ENCODE measurements at regions not wholly inside any gene's neighbourhood (a gene's known extent, or its start where the extent isn't known, plus 50 kb on each side); places are given as distances from the start of the nearest gene placed in this dataset.

DNA sequence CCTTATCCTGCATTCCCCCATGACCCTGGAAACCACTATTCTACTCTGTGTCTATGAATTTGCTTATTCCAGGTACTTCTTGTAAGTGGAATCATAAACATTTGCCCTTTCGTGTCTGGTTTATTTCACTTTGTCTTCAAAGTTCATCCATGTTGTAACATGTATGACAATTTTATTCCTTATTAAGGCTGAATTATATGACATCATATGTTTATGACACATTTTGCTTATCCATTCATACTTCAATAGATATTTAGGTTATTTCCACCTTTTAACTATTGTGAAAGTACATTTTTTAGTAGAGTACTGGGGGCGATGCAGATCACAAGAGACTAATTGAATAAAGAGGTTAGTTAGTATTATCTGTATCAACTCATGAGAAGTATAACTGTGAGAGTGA lies 591.6 kb downstream of the UTRN start:
- no CpG with 5 or more reads among the region's 2 CpGs for WGBS (ENCODE audit: insufficient coverage, insufficient read length)
- no peak overlapping the region for H3K4me3 ChIP-seq (ENCODE audit: low read length)
- DNase-seq (ENCODE audit: low read depth, low spot score) = no peak
- H3K9me3 ChIP-seq (ENCODE audit: control insufficient read depth, insufficient read depth, low read length) = no peaks in the 10 kb centered on the region; the same call in 1 of the 2 replicates
- no peaks in the 10 kb centered on the region for H3K27me3 ChIP-seq (ENCODE audit: control insufficient read depth, insufficient read depth, low read length)
- H3K4me1 ChIP-seq (ENCODE audit: control insufficient read depth, insufficient read depth, low read length) = no peaks in the 10 kb centered on the region
- no peak overlapping the region for H3K27ac ChIP-seq (ENCODE audit: low read length)
- no peaks in the 10 kb centered on the region for H3K36me3 ChIP-seq (ENCODE audit: control insufficient read depth, insufficient read depth, low read length)

DNA sequence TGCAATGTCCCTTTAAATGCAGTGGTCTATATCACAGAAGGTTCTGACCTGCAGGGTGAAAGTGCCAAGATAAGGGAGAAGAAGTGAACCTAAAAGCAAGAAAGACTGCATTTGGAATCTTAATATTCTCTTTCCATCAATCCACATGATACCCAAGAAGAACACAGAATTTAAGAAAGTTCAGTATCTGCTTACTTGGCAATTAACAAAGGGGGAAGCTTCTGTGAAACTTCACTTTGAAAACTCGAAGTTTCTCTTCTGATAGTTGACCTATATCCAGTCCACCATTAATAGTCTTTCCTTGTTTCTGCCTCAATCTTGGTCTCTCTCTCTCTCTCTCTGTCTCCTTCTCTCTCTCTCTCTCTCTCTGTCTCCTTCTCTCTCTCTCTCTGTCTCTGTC lies 592.0 kb downstream of the UTRN start:
- Histone ChIP-seq H3K36me3 (ENCODE audit: control insufficient read depth, insufficient read depth, low read length) (no peaks in the 10 kb centered on the region), H3K27me3 (ENCODE audit: control insufficient read depth, insufficient read depth, low read length) (no peaks in the 10 kb centered on the region), H3K4me1 (ENCODE audit: control insufficient read depth, insufficient read depth, low read length) (no peaks in the 10 kb centered on the region), H3K9me3 (ENCODE audit: control insufficient read depth, insufficient read depth, low read length) (no peaks in the 10 kb centered on the region; the same call in 1 of the 2 replicates), H3K27ac (ENCODE audit: low read length) (no peak overlapping the region), H3K4me3 (ENCODE audit: low read length) (no peak overlapping the region)
- DNase-seq (ENCODE audit: low read depth, low spot score) = no peak
- no CpG with 5 or more reads among the region's 1 CpG for WGBS (ENCODE audit: insufficient coverage, insufficient read length)

DNA sequence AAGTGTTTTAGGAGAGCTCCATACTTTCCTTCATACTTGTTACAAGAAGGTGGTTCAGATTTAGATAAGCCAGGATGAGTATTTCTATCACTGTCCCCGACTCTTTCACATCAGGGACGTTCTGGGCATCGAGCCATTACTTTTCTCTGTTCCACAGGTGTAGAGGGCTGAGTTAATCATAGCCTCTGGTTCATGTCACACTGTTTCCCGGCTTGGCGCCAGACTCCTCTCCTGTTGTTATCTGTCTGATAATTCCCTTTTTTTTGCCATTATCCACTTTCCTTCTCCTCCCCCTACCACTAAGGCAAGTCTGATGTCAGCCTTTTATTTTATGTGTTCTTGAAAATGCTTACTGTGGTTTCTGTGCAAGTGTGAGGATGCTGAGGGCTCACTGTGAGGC lies 593.4 kb downstream of the UTRN start:
- Histone ChIP-seq H3K9me3 (ENCODE audit: control insufficient read depth, insufficient read depth, low read length) (no peaks in the 10 kb centered on the region; the same call in 1 of the 2 replicates), H3K4me1 (ENCODE audit: control insufficient read depth, insufficient read depth, low read length) (no peaks in the 10 kb centered on the region), H3K36me3 (ENCODE audit: control insufficient read depth, insufficient read depth, low read length) (no peaks in the 10 kb centered on the region), H3K27ac (ENCODE audit: low read length) (no peak overlapping the region), H3K27me3 (ENCODE audit: control insufficient read depth, insufficient read depth, low read length) (no peaks in the 10 kb centered on the region), H3K4me3 (ENCODE audit: low read length) (no peak overlapping the region)
- DNase-seq (ENCODE audit: low read depth, low spot score) = no peak
- WGBS (ENCODE audit: insufficient coverage, insufficient read length) = no CpG with 5 or more reads among the region's 5 CpGs

DNA sequence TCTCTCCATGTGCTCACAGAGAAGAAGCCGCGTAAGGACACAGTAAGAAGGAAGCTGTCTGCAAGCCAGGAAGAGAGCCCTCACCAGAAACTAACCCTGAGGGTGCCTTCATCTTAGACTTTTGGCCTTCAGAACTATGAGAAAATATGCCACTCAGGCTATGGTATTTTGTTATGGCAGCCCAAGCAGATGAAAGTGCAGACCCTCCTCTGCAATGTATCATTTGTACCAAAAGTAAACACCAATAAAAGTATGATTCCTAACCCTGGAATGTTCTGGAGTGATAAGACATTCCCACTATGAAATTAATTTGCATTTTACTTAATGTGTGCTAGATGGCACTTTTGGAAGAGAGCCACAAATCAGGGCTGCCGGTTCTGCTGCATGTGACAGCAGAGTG lies 594.3 kb downstream of the UTRN start:
- DNase-seq (ENCODE audit: low read depth, low spot score) = no peak
- Histone ChIP-seq H3K36me3 (ENCODE audit: control insufficient read depth, insufficient read depth, low read length) (no peaks in the 10 kb centered on the region), H3K9me3 (ENCODE audit: control insufficient read depth, insufficient read depth, low read length) (no peaks in the 10 kb centered on the region), H3K27ac (ENCODE audit: low read length) (no peak overlapping the region), H3K4me1 (ENCODE audit: control insufficient read depth, insufficient read depth, low read length) (no peaks in the 10 kb centered on the region), H3K4me3 (ENCODE audit: low read length) (no peak overlapping the region), H3K27me3 (ENCODE audit: control insufficient read depth, insufficient read depth, low read length) (no peaks in the 10 kb centered on the region)
- no CpG with 5 or more reads among the region's 3 CpGs for WGBS (ENCODE audit: insufficient coverage, insufficient read length)

DNA sequence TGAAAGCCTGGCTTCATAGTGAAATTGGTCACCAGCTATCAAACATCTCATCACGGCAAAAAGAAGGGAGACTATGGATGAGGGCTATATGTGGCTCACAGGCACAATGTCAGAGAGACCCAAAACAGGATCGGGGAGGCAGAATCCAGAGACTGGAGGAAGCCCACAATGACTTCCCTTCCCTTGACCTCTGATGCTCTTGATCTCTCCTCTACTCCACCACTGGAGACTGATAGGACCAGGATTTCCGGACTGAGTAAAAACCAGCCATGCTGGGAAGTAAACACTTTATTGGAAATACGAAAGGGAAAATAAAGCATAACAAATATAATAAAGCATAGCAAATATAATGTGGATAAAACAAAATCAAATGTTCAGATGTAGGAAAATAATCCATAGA lies 597.3 kb downstream of the UTRN start:
- Histone ChIP-seq H3K27me3 (ENCODE audit: control insufficient read depth, insufficient read depth, low read length) (no peaks in the 10 kb centered on the region), H3K4me3 (ENCODE audit: low read length) (no peak overlapping the region), H3K27ac (ENCODE audit: low read length) (no peak overlapping the region), H3K9me3 (ENCODE audit: control insufficient read depth, insufficient read depth, low read length) (no peaks in the 10 kb centered on the region), H3K4me1 (ENCODE audit: control insufficient read depth, insufficient read depth, low read length) (no peaks in the 10 kb centered on the region), H3K36me3 (ENCODE audit: control insufficient read depth, insufficient read depth, low read length) (no peaks in the 10 kb centered on the region)
- WGBS (ENCODE audit: insufficient coverage, insufficient read length) = no CpG with 5 or more reads among the region's 4 CpGs
- no peak for DNase-seq (ENCODE audit: low read depth, low spot score)

DNA sequence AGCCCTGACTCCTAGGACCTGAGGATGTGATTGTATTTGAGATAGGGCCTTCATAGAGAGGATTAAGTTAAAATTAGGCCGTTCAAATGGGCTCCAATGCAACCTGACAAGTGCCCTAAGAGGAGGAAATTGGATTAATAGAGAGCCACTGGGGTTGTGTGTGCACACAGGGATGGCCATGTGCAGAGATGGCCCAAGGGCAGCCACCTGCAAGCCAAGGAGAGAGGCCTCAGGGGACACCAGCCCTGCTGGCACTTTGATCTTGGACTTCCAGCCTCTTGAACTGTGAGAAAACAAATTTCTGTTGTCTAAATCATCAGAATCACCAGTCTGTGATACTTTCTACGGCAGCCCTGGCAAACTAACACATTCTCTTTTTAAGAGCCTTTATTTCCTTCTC lies 598.8 kb downstream of the UTRN start:
- no peaks in the 10 kb centered on the region for H3K4me1 ChIP-seq (ENCODE audit: control insufficient read depth, insufficient read depth, low read length)
- no peak overlapping the region for H3K4me3 ChIP-seq (ENCODE audit: low read length)
- WGBS (ENCODE audit: insufficient coverage, insufficient read length) = no CpG with 5 or more reads among the region's 2 CpGs
- no peak for DNase-seq (ENCODE audit: low read depth, low spot score)
- H3K36me3 ChIP-seq (ENCODE audit: control insufficient read depth, insufficient read depth, low read length) = no peaks in the 10 kb centered on the region
- H3K9me3 ChIP-seq (ENCODE audit: control insufficient read depth, insufficient read depth, low read length) = no peaks in the 10 kb centered on the region
- H3K27me3 ChIP-seq (ENCODE audit: control insufficient read depth, insufficient read depth, low read length) = no peaks in the 10 kb centered on the region
- no peak overlapping the region for H3K27ac ChIP-seq (ENCODE audit: low read length)

DNA sequence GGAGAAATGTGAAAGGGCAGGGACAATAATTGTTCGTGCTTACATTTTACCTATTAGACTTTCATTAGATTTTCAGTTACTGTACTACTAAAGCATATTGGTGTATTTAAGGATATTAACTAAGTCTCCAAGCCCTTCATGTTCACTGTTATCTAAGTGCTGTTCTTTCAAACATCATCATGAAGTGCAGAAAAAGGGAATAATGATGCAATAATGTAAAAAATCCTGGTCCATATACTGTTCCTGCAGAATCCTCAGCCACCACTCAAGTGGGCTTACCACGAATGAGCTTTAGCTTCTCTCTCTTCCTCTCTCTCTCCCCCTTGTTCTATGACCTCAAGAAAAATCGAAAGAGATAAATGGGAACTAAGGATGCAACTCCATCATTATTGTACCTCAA lies 600.7 kb downstream of the UTRN start:
- Histone ChIP-seq H3K36me3 (ENCODE audit: control insufficient read depth, insufficient read depth, low read length) (no peaks in the 10 kb centered on the region), H3K9me3 (ENCODE audit: control insufficient read depth, insufficient read depth, low read length) (no peaks in the 10 kb centered on the region), H3K4me3 (ENCODE audit: low read length) (no peak overlapping the region), H3K4me1 (ENCODE audit: control insufficient read depth, insufficient read depth, low read length) (no peaks in the 10 kb centered on the region), H3K27me3 (ENCODE audit: control insufficient read depth, insufficient read depth, low read length) (no peaks in the 10 kb centered on the region), H3K27ac (ENCODE audit: low read length) (no peak overlapping the region)
- no peak for DNase-seq (ENCODE audit: low read depth, low spot score)
- no CpG with 5 or more reads among the region's 3 CpGs for WGBS (ENCODE audit: insufficient coverage, insufficient read length)

DNA sequence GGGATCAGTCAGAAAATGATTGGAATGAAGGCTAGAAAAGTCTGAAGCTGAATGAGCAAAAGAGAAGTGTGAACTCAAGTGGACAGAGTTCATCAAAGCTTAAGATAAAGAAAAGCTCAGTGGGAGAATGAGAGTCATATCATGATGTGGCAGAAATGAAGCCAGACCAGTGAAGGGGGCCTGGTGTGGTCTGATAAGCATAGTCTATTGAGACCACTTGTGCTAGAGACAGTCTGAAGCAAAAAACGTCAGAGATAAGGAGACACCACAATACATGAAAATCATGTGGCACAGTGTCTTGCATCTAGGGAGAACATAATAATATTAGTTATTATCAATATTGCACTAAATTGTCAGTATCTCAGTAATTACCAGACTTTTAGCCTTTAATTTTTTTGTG lies 601.5 kb downstream of the UTRN start:
- no peak overlapping the region for H3K4me3 ChIP-seq (ENCODE audit: low read length)
- no peaks in the 10 kb centered on the region for H3K36me3 ChIP-seq (ENCODE audit: control insufficient read depth, insufficient read depth, low read length)
- no peaks in the 10 kb centered on the region for H3K9me3 ChIP-seq (ENCODE audit: control insufficient read depth, insufficient read depth, low read length)
- no peak for DNase-seq (ENCODE audit: low read depth, low spot score)
- WGBS (ENCODE audit: insufficient coverage, insufficient read length) = no CpG with 5 or more reads among the region's 1 CpG
- no peaks in the 10 kb centered on the region for H3K4me1 ChIP-seq (ENCODE audit: control insufficient read depth, insufficient read depth, low read length)
- no peak overlapping the region for H3K27ac ChIP-seq (ENCODE audit: low read length)
- no peaks in the 10 kb centered on the region for H3K27me3 ChIP-seq (ENCODE audit: control insufficient read depth, insufficient read depth, low read length)

DNA sequence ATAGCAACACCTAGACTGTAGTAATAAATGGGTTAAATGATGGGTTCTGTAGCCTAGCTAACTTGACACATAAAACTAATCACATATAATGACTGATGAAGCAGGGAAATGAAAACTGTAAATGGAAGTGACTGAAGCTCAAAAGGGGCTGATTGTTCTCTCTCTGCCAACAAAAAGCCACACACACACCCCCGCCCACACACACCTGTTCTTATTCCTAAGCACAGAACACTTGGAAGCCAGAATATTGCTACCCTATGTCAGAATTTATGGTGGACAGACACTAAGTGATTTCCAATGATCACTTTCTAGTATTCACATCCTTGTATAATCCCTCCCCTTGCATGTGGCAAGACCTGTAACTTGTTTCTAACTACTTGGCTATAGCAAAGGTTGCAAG lies 603.5 kb downstream of the UTRN start:
- WGBS (ENCODE audit: insufficient coverage, insufficient read length) = no CpG with 5 or more reads among the region's 1 CpG
- Histone ChIP-seq H3K9me3 (ENCODE audit: control insufficient read depth, insufficient read depth, low read length) (no peaks in the 10 kb centered on the region), H3K4me3 (ENCODE audit: low read length) (no peak overlapping the region), H3K4me1 (ENCODE audit: control insufficient read depth, insufficient read depth, low read length) (no peaks in the 10 kb centered on the region), H3K27me3 (ENCODE audit: control insufficient read depth, insufficient read depth, low read length) (no peaks in the 10 kb centered on the region), H3K27ac (ENCODE audit: low read length) (no peak overlapping the region), H3K36me3 (ENCODE audit: control insufficient read depth, insufficient read depth, low read length) (no peaks in the 10 kb centered on the region)
- DNase-seq (ENCODE audit: low read depth, low spot score) = no peak

DNA sequence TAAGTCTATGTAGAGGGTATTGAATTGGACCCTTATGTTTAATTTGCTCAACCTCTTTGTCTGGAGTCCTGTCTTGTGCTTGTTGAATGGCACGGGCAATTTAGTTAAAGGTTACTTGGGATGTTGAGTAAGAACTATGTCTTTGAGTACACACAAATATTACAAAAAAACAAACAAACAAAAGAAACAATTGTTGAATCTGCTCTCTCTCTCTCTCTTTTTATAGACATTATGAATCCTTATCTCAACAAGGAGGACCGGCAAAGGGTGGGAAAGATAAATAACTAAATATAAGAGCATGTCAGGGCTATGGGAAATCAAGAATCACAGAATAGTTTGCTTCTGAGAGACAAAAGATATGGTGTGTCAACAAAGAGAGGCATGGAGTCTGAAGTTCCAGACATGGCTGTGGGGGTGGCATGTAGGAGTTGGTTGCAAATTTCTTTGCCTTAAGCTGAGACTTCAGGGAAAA lies 608.6 kb downstream of the UTRN start:
- DNase-seq (ENCODE audit: low read depth, low spot score) = no peak
- Histone ChIP-seq H3K4me1 (ENCODE audit: control insufficient read depth, insufficient read depth, low read length) (no peaks in the 10 kb centered on the region), H3K27me3 (ENCODE audit: control insufficient read depth, insufficient read depth, low read length) (no peaks in the 10 kb centered on the region), H3K9me3 (ENCODE audit: control insufficient read depth, insufficient read depth, low read length) (no peaks in the 10 kb centered on the region), H3K36me3 (ENCODE audit: control insufficient read depth, insufficient read depth, low read length) (no peaks in the 10 kb centered on the region), H3K4me3 (ENCODE audit: low read length) (no peak overlapping the region), H3K27ac (ENCODE audit: low read length) (no peak overlapping the region)
- WGBS (ENCODE audit: insufficient coverage, insufficient read length) = no CpG with 5 or more reads among the region's 2 CpGs

DNA sequence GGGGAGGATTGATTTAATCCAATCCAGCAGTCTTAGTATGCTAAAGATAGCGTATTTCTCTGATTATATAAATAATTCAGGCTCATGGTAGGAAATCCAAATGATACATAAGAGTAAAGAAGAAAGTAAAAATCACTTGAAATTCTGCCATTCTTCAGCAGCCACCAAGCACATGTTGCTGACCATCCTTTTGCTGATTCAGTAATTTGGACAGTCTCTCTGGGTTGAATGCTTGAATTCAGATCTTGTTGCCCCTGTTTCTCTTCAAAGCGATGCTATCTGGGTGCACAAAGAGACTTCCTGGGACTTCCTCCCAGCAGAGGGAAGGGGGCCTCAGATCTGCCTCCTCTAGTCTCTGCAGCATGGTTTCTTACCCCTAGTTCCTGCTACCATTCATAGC lies 609.1 kb downstream of the UTRN start:
- Histone ChIP-seq H3K4me1 (ENCODE audit: control insufficient read depth, insufficient read depth, low read length) (no peaks in the 10 kb centered on the region), H3K4me3 (ENCODE audit: low read length) (no peak overlapping the region)
- WGBS (ENCODE audit: insufficient coverage, insufficient read length) = no CpG with 5 or more reads among the region's 2 CpGs

More for the DNA sequence above, 609.1 kb downstream of the UTRN start:
- DNase-seq (ENCODE audit: low read depth, low spot score) = no peak
- Histone ChIP-seq H3K27me3 (ENCODE audit: control insufficient read depth, insufficient read depth, low read length) (no peaks in the 10 kb centered on the region), H3K36me3 (ENCODE audit: control insufficient read depth, insufficient read depth, low read length) (no peaks in the 10 kb centered on the region), H3K9me3 (ENCODE audit: control insufficient read depth, insufficient read depth, low read length) (no peaks in the 10 kb centered on the region), H3K27ac (ENCODE audit: low read length) (no peak overlapping the region)

Measured in iPS DF 6.9 (cell line).